GM21576 (cell line): ENCODE measurements at regions not wholly inside any gene's neighbourhood (a gene's known extent, or its start where the extent isn't known, plus 50 kb on each side); places are given as distances from the start of the nearest gene placed in this dataset.
"Not testable (repeated sequence)": the region's sequence is repeated elsewhere in the genome, so short reads cannot be mapped to it uniquely, and the experiment has no call there.

Source experiments
- ATAC-seq: cut with Tn5 transposase; IDR thresholded peaks from one replicate; pipeline ENCODE4 v1.9.1; 2021; ENCODE audit warnings: mild to moderate bottlenecking, moderate library complexity; ENCODE audit not compliant: unreplicated experiment

DNA sequence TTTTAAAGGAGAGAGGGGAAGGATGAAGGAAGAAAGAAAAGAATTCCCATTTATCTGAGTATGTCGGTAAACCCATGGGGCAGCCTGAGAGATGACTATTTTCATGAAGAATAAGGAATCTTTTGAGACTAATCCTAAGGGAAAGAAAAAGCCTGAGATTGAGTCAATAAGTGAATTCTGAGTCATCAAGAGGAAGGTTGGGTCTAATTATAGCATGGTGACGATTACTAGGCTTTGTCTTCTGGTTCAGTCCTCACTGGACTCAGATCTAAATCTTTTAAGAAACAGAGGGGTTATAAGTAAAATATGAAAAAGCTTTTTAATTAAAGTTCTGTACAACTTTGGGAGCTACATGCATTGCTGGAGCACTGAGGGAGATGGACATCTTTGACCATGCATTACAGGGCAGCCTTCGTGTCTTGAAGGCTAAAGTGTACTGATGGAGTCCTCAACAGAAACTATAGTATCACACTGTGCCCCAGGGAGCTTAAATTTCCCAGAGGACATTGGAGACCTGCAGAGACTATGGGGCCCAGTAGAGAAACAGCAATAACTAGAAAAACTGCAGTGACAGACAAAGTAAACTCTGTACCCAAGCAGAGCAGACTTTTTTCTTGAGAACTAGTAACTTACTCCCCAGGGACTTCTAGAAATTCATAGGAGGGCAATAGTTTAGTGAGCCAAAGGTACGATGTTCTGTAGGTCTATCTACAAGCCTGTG, 260.9 kb downstream of the RAD51AP2 start:
- ATAC-seq = no peak

DNA sequence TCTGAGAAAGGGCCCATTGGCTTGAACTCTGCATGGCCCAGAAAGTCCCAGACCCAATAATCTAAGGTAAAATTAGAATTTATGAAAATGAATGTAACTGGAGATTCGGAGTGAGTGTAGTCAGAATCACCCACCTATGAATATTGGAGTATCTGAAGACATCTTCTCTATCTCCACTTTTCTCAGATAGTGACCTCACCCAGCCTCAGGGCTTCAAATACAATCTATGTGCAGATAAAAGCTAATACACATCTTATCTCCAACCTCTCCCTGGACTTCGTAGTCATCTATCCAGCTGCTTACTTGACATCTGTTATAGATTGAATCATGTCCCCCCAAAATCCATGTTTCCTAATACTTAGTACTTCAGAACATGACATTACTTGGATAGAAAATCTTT, 263.2 kb downstream of the RAD51AP2 start:
- no peak for ATAC-seq

DNA sequence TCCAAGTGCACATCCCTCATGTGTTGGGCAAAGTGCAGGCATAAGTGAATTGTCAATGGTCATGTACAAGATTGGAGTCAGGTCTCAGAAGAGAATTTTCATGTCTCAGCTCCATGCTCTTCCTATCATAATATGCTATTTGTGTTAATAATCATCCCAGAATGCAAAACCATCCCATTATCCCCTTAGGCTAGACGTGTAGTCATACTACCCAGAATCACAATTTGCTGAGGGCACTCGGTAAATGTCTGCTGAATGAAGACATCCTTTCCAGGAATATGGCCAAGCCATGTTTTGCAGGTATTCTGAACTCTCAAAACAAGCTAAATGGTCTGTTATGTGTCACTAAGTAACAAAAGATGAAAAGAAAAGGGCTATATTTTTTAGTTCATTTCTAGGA, 263.8 kb downstream of the RAD51AP2 start:
- ATAC-seq = no peak

DNA sequence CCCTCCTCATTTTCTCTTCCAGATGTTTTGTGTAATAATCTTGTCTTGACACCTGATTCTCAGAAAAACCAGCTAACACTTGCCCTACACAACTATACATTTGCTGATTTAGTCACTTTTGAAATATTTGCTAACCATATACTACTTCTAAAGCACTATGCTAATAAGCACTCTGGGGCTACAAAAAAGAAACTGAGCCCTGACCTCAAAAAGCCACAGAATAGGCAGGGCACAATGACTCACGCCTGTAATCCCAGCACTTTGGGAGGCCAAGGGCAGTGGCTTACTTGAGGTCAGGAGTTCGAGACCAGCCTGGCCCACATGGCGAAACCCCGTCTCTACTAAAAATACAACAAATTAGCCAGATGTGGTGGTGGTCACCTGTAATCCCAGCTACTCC, 266.0 kb downstream of the RAD51AP2 start:
- ATAC-seq = no peak

DNA sequence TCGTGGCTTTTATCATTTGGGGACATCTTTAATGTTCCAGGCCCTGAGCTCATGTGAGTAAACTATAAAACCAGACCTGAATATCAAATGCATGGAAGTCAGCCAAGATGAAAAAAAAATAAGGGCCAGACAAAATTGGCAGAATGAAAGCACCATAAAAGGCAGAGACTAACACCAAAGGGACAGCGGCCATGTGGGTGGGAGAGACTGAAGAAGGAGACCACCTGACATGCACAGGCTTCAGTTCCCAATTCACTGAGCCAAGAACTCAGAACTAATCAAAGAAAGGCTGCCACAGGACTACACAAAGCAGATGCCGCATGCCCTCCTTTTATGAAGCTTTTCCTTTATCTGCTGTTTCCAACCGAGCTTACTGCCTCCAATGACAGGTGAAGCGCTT, 267.1 kb downstream of the RAD51AP2 start:
- ATAC-seq = no peak

DNA sequence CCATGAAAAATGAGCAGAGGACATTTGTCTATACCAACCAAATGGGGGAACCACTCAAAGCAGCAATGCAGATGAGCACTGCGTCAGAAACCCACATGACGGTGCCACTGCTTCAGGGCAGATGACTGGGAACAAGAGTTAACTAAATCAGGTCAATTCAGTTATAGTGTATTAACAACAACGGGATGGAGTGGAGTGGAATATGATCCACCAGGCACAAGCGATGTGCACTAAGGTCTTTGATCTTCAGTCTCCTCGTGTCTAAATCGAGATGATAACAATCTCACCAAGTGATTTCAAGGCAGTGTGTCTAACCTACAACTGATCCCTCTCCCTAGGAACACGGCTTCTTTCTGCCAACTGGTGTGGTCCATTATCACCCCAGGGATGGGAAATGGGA, 269.0 kb downstream of the RAD51AP2 start:
- no peak for ATAC-seq

DNA sequence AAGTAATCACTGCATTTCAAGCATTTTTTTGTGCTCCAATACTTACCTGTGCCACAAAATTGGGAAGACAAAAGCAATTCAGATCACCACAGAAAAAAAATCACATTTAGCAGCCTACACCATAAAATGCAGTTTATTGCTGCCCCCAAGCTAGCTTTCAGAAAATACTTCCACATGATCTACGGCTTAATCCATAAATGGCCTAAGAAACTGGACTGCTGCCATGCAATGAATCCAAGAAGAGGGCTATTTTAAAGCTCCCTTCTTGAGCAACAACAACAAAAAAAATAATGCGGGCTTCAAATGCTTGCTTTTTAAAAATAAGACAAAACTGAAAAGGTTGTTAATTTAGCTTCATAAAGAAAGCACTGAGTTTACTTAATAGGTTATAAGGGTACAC, 272.3 kb downstream of the RAD51AP2 start:
- ATAC-seq = no peak

DNA sequence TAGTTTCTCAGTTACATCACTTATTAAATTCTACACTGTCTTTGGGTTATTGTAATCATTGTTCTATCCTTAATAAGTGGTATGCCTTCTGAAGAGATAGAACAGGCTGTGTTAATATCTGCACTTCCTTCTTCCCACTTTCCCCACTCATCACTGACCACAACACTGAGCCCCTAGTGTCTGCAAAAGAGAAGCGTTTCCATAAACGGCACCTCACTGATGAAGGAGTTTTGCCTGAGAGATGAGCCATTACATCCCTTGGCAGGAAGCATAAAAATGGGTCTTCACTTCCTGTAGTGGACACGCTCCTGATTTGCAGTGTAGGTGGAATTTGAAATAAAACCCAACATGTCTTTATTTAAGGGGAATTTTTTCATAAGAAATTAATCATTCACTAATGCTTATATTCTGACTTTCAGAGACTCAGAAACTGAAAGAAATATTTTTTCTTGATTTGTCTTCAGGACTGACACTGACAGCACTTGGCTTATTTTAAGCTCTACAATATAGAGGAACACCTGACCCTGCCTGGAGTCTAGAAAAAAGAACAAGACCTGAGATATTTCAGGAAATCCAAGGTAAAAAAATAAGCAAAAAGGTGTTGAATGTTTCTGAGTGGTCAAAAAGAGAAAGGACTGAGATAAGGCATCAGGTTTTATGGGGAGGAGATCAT, 275.3 kb downstream of the RAD51AP2 start:
- ATAC-seq = no peak

DNA sequence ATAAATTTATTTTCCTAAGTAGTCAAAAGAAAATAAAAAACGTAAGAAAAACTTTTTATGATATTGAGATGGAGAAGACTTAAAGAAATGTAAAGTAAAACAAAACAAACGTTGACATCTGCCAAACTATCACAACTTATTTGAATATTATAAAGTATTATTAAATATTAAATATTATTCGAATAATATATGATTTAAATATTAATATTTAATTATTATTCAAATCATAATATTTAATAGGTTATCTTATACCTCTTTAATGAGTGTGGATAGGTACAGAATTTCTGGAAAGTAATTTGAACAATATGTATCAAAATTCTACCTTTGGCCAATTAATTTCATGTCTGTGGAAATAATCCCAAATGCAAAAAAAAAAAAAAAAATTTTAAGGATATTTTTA, 278.7 kb downstream of the RAD51AP2 start:
- ATAC-seq = no peak

DNA sequence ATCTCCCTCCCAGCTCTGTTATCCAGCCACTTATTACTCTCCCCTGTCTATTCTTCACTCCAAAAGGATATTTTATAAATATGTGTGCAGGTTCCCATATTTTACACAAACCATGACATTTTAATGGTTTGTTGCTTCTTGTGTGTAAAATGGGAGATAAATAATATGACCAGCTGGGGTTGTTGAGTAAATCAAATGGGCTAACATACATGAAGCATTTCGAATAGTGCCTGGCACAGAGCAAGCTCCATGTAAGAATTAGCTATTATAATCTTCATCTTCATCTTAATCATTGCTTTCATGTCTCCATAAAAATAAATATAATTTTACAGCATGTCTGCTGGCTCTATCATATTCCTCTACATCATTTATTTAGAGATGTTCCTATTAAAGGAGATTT, 283.1 kb downstream of the RAD51AP2 start:
- ATAC-seq = no peak

DNA sequence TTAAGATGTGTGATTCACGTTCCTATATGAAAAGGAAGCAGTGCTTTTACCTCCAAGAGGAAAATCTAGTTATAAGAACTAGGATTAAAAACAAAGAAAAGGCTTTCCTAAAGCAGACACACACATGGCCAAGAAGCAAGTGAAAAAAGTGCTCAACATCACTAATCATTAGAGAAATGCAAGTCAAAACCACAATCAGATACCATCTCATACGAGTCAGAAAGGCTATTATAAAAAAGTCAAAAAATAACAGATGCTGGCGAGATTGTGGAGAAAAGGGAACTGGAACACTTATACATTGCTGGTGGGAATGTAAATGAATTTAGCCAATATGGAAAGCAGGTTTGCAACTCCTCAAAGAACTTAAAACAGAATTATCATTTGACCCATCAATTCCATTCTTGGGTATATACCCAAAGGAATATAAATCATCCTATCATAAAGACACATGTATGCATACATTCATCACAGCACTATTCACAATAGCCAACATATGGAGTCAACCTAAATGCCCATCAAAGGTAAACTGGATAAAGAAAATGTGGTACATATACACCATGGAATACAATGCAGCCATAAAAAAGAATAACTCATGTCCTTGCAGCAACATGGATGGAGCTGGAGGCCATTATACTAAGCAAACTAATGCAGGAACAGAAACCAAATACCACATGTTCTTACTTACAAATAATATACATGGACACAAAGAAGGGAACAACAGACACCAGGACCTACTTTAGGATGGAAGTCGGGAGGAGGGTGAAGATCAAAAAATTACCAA, 285.3 kb downstream of the RAD51AP2 start:
- ATAC-seq = no peak

DNA sequence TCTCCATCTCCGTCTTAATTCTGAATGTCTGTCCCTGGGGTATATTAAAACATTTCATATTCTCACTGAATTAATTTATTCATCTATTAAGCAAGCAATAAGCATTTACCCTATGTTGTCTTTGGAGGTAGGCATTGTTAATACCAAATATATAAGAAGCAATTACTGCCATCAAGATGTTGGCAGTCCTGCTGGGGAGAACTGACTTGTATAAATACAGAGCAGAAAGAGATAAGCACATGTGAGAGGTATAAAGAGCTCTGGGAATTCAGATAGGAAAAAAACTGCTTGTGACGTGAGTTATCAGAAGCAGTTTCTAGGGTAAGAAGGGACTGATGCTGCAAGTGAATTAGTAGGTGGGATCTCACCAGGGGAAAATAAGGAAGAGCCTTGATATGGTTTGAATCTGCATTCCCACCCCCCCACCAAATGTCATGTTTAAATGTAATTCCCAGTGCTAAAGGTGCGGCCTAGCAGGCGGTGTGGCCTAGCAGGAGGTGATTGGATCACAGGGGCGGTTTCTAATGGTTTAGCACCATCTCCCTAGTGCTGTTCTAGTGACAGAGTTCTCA, 286.8 kb downstream of the RAD51AP2 start:
- no peak for ATAC-seq

DNA sequence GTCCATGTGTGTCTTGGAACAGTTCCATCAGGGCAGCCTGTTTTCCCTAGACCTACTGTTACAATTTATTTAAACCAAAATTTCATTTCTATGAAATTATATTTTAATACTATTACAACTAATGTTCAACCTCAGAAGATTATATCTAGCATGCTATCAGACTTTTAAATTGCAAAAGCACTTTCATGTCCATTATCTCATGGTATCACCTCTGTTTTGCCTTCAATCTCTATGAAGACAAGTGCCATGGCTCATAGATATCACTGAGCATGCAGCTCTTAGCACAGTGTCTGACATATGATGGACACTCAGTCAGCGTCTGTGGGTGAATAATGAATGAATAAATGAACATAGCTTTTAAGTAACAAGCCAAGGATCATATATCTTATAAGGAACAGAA, 288.8 kb downstream of the RAD51AP2 start:
- ATAC-seq = no peak

DNA sequence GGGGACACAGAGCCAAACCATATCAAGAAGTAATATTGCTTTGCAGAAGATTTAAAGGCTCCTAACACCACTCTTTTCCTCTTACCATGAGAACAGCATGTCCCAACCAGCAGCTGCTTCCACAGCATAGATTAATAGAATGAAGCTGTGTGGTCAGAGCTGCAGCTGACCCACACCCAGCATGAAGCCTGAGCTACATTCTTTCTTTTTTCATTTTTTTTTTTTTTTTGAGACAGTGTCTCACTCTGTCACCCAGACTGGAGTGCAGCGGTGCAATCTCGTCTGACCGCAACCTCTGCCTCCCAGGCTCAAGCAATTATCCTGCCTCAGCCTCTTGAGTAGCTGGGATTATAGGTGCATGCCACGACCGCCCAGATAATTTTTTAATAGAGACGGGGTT, 289.8 kb downstream of the RAD51AP2 start:
- ATAC-seq = no peak

DNA sequence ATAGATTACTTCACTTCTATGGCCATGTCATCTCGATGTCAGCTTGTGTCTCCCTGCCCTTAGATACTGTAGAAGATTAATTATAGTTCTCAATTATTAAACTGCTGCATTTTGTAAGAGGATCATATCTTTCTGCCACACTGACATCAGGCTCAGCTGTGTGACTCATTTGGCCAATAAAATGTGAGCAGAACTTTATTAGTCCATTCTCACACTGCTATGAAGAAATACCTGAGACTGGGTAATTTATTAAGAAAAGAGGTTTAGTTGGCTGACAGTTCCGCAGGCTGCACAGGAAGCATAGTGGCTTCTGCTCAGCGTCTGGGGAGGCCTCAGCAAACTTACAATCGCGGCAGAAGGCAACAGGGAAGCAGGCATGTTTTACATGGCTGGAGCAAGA, 290.4 kb downstream of the RAD51AP2 start:
- ATAC-seq = no peak

DNA sequence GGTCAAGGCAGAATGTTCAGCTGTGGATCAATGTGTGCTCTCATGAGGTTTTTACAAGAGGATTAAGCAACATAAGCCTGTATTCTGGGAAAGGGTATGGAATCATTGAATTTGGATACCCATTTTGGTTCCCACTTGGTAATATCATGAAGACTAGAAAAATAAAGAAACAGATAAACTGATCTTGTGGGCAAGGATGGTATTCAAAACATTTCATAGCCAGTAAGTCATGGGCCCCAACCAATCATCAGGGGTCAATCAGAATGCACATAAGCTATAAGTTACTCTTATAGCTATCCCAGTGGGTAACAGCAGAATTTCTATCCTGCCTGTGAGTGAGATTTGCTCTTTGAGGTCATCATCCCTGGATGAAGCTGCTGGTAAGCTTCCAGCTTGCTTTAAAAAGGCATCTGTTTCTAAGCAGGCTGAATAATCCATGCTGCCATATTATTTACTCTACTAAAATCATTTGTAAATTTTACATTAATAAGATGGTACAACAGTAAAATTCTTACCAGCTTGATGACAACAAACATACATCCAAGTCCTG, 291.2 kb downstream of the RAD51AP2 start:
- no peak for ATAC-seq

DNA sequence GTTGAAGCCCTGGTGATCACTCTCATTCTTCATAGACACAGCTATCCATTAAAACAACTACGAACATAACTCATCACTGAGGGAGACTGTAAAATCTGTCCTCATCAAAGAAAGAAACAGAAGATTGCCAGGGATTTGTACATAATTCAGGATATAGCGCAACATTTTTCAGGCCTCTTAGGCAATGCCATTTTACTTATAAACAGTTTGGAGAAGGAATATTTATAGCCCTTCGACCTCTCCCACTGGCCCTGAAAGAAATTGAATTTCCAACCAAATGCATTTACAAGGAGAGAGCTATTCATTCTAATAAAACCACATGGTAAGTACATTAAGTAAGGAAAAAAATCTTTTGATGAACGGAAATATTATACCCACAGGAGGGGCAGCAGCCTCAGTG, 295.0 kb downstream of the RAD51AP2 start:
- no peak for ATAC-seq

DNA sequence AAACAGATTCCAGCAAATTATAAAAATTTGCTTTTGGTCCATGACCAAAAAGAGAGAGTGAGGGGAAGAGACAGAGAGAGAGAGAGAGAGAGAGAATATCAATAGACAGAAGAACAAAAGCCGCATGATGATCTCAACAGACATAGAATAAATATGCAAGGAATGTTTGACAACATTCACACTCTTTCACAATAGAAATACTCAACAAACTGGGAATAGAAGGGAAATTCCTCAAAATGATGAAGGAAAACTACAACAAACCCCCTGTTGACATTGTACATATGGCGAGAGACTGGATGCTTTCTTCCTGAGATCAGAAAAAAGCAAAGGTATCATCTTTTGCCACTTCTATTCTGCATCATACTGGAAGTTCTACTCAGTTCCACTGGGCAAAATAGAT, 309.7 kb downstream of the RAD51AP2 start:
- no peak for ATAC-seq

DNA sequence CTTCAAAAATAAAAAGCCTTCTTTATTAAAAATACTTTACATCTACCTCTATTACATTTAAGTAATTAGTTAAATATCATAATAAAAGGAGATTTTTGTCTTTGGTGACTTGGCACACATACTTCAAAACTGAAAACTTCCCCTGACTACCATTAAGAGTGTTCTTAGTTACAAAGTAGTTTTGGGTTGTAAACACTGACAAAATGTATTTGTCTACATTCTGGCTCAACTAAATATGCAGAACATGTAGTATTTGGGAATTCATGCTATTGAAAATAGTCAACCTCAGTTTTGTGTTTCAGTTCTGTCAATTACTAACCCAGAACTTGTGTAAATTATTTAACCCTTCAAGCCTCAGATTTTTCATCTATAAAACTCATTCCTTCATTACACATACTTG, 311.5 kb downstream of the RAD51AP2 start:
- no peak for ATAC-seq

DNA sequence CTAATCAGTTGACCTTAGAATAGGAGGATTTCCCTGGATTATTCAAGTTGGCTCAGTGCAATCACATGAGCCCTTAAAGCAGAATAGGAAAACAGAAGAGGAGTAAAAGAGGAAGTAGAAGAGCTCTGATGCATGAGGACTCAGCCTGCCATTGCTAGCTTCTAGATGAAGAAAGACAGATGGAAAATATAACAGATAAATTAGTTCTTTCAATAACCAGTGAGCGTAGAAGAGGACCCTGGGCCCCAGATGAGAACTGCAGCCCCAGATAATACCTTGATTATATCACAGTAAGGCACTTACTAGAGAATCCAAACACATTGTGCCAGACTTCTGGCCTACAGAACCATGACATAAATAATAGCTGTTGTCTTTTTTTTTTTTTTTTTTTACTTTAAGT, 314.0 kb downstream of the RAD51AP2 start:
- not testable (repeated sequence) for ATAC-seq

DNA sequence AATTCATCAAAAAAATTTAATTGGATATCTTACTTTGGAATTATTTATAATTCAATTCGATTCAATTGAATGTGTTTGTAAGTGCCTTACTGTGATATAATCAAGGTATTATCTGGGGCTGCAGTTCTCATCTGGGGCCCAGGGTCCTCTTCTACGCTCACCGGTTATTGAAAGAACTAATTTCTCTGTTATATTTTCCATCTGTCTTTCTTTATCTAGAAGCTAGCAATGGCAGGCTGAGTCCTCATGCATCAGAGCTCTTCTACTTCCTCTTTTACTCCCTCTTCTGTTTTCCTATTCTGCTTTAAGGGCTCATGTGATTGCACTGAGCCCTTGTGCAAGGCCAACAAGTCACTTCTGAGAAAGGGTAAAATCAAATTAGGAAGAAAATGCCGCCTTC, 315.6 kb downstream of the RAD51AP2 start:
- ATAC-seq = peak; percentile 90
